NCI-H2081 treated with DMSO at 0.1 percent for 48 hours (cell line): ENCODE measurements at regions not wholly inside any gene's neighbourhood (a gene's known extent, or its start where the extent isn't known, plus 50 kb on each side); places are given as distances from the start of the nearest gene placed in this dataset.
"Not testable (repeated sequence)": the region's sequence is repeated elsewhere in the genome, so short reads cannot be mapped to it uniquely, and the experiment has no call there.

Experiments
- DNase-seq: peaks from one replicate; lab custom pipeline; 2025; lab: John Stamatoyannopoulos, UW

DNA sequence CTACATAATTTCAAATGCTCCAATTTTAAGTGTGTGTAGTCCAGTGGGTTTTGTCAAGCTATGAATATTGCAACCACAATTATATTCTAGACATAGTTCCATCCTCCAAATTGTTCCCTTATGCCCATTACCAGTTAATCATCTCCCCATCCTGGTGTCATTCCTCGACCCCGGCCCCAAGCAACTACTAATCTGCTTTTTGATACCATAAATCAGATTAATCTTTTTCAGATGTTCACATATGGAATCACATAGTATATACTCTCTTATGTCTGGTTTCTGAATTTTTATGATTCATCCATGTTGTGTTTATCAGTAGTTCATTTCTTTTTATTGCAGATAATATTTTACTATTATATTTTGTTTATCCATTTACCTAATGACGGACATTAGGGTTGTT is 148.4 kb upstream of the RORB start:
- DNase-seq: no peak

- no peak for DNase-seq
These were observed 142.0 kb upstream of the RORB start for GRCh38 chr9:74355107-74355506.

GRCh38 chr9:74357577-74357976 is 139.6 kb upstream of the RORB start:
- no peak for DNase-seq

DNA sequence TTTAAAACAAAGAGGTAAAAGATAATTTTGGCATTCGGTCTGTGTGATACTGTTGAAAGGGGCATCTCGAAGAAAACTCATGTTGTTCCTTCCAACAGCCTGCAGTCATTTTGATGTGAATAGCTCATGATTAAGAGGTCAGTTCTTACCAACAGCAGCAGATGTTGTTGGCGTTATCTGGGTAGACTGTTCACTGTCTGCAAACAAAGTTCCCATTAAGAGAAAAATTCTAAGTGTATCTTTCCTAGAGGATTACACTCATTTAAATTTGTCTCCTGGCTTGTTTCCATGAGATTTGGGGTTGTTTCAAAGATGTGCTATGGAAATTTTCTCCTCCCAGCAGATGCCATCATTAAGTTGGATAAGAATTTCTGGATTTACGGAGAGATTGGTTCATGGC is 138.2 kb upstream of the RORB start:
- no peak for DNase-seq

DNA sequence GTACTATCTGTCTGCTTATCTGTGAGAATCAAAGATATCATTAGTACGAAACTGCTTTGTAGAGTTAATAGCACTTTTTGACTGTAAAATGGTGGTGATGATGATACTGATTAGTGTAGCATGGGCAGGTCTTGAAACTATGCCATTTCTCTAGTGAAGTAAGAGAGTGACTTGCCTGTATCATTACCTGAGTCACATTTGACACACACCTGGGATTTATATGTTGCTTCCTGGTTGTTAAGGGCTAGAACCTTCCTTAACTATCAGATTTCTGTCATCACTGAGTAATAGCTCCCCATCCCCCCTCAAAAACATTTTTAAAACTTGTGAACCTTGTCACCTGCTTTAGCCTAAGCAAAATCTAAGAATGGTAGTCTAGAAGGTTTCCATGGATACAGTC is 135.6 kb upstream of the RORB start:
- no peak for DNase-seq

DNA sequence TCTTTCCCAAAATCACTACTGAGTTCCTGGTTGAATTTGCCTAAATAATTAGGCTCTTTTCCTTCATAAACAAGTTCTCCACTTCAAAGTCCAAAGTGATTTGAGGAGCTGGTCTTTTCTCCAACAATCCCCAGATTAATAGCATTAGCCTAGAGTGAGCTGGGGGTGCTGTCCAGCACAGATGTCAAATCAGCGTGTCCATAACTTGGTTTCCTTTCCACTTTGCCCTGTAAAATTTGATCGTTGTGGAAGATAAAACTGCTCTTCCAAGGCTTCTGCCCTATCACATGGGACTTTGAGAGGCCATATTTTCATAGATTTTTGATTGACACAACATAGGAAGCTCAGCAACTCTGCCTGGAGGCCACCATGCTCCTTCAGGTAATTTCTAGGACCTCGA is 134.7 kb upstream of the RORB start:
- DNase-seq: no peak

- no peak for DNase-seq
These were observed 131.0 kb upstream of the RORB start for GRCh38 chr9:74366111-74366510.

DNA sequence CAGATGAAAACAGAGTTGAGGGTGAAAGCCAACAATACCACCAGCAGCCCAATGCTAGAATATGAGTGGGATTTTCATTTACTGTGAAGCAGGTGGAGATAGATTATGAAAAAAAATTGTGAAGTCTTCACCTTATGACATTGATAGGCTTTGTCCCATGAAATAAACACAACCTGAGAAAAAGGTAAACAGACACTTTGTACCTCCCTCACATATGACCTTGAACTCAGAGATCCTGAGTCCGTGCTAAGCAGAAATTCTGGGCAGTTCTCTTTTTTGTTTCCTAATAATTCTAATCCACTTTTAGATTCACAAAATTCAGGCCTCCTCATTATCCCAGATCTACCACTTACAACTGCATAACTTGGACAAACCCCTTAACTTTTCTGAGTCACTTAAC is 127.3 kb upstream of the RORB start:
- DNase-seq: no peak

GRCh38 chr9:74373348-74373747 is 123.8 kb upstream of the RORB start:
- DNase-seq: no peak

GRCh38 chr9:74379718-74380117 is 117.4 kb upstream of the RORB start:
- DNase-seq: no peak

GRCh38 chr9:74391816-74392215 is 105.3 kb upstream of the RORB start:
- DNase-seq: no peak

DNA sequence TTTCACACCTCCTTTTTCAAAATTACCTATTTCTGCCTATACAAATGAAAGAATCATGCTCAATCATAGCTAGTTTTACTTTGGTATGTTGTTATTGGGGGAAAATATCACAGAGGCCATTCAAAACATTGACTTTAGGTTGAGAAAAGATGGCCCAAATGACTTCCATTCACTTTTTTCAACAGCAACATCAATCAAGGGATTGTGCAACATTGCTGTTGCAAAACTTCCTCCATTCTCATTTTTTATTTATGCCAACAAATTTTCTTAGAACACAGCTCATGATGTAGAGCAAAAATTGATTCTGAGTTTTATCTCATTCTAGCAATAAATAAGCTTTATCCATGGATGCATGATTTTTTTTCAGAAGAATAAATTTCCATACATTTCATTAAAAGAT is 93.6 kb upstream of the RORB start:
- no peak for DNase-seq

DNA sequence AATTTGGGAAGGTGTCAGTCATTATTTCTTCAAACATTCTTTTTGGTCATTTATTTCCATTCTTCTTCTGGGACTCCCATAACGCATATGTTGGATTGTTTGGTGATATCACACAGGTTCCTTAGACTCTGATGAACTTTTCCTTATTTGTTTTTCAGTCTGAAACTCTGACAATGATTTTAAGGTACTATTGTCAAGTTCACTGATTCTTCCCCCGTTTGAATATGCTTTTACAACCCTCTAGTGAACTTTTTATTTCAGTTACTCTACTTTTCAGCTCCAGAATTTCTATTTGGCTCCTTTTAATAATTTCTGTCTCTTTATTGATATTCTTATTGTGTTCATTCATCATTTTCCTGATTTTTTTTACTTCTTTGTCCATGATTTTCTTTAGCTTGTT is 92.5 kb upstream of the RORB start:
- DNase-seq: no peak

GRCh38 chr9:74407166-74407565 is 90.0 kb upstream of the RORB start:
- no peak for DNase-seq

DNA sequence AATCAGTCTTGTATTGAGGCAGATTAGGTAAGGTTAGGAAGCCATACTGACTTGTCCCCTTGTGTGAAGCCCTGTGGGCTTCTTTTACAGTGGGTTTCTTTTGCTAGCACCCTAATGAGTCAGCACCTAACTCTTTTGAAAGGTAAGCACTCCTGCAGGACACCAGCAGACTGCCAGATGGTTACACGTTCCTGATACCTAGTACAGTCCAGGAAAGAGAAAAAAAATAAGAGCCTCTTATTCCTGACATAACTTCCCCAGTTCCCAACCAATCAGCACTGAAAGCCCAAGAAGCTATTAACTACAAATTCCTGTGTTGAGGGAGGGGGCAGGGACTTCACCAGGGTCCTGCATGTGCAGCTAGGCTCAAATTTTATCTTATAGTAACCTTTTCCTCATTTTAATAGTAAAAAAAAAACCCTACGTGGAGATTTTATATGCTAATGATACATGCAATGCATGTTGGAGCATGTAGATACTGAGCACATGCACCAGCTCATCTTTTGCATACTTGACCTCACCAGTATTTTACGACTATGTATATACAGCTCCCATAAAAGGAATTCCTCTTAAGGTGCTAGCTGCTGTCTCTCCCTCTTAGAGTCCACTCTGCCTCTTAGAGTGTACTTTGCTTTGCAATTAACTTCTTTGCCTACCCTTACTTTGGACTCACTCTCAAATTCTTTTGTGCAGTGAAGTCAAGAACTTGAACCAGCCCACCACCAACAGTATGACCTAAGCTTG is 84.7 kb upstream of the RORB start:
- DNase-seq: no peak

DNA sequence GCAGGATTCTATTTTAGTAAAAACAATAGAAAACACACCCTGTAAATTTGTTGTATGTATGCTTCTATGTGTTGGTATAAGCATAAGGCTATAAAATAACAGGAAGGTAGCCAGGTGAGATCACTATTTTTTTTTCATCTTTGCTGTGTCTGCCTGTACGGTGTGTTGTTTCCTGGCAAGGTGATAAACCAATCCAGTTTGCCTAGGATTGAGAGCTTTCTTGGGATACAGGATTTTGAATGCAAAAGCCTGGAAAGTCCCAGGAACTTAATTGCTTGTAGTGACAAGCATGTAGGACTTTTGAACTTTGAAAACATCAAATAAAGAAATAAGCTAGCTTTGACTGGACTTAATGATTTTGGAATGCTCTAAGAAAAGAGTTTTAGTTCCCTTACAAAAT is 83.3 kb upstream of the RORB start:
- no peak for DNase-seq

GRCh38 chr9:74414325-74414724 is 82.8 kb upstream of the RORB start:
- no peak for DNase-seq

DNA sequence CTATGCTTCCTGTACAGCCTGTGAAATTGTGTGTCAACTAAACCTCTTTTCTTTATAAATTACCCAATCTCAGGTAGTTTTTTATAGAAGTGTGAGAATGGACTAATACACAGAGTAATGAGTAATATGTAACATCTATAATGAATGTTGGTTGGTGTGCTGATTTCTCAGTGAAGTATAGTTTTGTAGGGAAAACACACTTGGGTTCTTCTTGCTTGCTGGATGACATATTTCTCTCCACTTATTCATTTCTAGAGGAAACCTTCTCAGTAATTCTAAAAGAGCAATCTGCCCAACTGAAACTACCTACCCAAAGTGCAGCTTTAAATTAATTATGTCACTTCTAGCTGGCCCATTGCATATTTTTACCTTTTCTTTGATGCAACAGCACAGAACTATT is 81.1 kb upstream of the RORB start:
- no peak for DNase-seq

- DNase-seq: not testable (repeated sequence)
These were observed 72.6 kb upstream of the RORB start for GRCh38 chr9:74424488-74424887.

- DNase-seq: no peak
These were observed 65.7 kb upstream of the RORB start for GRCh38 chr9:74431467-74431866.

- DNase-seq: no peak
These were observed 53.9 kb upstream of the RORB start for GRCh38 chr9:74443036-74443750.

DNA sequence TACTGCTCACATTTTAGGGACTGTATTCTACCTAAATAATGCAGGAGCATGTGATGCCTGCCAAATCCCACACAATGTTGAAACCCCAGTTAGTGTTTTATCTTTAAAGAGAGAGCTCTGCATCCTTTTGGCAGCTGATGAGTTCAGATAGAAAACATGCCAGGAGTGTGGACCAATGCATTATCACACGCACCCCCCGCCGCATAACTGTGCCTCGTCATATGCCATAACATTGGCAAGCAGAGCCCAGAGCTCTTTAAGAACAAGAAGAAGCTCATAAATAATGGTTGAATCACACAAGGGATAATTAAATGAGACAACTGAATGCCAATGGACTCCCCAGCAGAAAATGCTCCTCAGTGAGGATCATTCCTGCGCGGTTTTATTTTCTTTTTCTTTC is 52.8 kb upstream of the RORB start:
- DNase-seq: no peak
